ENCODE measurements at regions not wholly inside any gene's neighbourhood (a gene's known extent, or its start where the extent isn't known, plus 50 kb on each side); places are given as distances from the start of the nearest gene placed in this dataset.

DNA sequence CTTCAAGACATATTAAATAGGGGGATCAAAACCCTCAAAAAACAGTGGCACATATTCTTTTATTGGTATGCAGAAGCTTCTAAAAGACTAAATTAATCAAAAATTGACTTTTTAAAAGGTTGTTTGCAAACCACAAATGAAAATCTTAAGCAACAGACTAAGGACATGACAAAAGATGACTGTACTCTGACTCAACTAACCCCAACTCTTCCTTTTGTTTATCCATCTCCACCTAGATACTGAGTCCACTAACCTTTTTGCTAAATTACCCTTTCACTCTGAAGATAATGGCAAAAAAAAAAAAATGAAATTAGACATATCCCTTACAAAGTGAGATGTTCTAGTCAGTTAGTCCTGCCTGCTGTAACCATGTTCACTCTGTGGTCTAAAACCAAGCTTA lies 91.6 kb upstream of the NLRP2B start:
- TF ChIP-seq, protein P1, sequence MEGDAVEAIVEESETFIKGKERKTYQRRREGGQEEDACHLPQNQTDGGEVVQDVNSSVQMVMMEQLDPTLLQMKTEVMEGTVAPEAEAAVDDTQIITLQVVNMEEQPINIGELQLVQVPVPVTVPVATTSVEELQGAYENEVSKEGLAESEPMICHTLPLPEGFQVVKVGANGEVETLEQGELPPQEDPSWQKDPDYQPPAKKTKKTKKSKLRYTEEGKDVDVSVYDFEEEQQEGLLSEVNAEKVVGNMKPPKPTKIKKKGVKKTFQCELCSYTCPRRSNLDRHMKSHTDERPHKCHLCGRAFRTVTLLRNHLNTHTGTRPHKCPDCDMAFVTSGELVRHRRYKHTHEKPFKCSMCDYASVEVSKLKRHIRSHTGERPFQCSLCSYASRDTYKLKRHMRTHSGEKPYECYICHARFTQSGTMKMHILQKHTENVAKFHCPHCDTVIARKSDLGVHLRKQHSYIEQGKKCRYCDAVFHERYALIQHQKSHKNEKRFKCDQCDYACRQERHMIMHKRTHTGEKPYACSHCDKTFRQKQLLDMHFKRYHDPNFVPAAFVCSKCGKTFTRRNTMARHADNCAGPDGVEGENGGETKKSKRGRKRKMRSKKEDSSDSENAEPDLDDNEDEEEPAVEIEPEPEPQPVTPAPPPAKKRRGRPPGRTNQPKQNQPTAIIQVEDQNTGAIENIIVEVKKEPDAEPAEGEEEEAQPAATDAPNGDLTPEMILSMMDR (IDR thresholded peaks at IDR 0.05; ENCODE audit: control insufficient read depth, insufficient read depth, low read depth, low read length, missing control alignments), result no peak
- H3K4me3 ChIP-seq (ENCODE audit: control insufficient read depth, low read depth, low read length), result no peak overlapping the region
- no peak for DNase-seq (ENCODE audit: low read depth)

DNA sequence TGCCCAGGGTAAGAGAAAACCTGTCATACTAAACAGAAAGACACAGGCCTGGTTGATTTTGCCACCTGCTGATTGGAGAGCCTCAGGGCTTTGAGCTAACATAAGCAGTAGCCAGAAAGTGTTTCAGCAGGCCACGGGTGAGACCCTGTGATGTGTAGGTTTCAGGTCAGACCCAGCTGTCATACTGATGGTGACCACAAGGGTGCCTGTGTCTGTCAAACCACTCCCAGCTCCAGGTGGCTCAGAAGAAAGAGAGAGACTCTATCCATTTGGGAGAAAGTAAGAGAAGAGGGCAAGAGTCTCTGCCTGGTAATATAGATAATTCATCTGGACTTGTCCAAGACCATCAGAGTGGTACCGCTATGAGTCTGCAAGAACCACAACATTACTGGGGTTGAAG lies 72.8 kb upstream of the NLRP2B start:
- TF ChIP-seq, protein P1 (IDR thresholded peaks at IDR 0.05; ENCODE audit: control insufficient read depth, insufficient read depth, low read depth, low read length, missing control alignments), result no peak
- H3K4me3 ChIP-seq (ENCODE audit: control insufficient read depth, low read depth, low read length), result no peak overlapping the region
- no peak for DNase-seq (ENCODE audit: low read depth)

DNA sequence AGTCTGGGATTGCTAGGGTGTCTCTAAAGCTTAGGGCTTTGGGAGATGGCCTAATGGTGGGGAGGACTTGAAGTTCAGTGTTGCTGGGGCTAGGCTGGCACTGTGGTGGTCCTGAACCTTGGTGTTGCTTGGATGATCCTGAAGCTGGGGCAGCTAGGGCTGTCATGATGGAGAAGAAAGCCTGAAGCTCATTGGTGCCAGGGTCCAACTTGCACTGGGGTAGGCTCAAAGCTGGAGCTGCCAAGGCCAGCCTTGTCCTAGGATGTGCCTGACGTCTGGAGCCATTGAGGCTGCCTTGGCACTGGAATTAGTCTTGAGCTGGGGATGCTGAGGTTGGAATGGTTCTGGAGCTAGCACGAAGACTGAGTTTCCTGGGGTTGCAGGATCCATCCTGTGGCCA lies 61.0 kb upstream of the NLRP2B start:
- no peak for DNase-seq (ENCODE audit: low read depth)
- TF ChIP-seq, protein P1 (IDR thresholded peaks at IDR 0.05; ENCODE audit: control insufficient read depth, insufficient read depth, low read depth, low read length, missing control alignments), result no peak
- no peak overlapping the region for H3K4me3 ChIP-seq (ENCODE audit: control insufficient read depth, low read depth, low read length)

DNA sequence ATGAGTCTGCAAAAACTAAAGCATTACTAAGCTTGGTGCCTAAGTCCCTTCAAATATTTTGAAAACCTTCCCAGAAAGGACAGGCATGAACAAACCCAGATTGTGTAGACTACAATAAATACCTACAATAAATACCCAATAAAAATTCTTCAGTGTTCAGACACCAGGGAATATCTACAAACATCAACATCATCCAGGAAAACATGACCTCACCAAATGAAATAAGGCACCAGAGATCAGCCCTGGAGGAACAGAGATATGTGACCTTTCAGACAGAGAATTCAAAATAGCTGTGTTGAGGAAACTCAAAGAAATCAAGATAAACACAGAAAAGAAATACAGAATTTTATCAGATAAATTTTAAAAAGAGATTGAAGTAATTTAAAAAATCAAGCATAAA lies 57.8 kb upstream of the NLRP2B start:
- TF ChIP-seq, protein P1 (IDR thresholded peaks at IDR 0.05; ENCODE audit: control insufficient read depth, insufficient read depth, low read depth, low read length, missing control alignments), result no peak

More for the DNA sequence above, 57.8 kb upstream of the NLRP2B start:
- no peak for DNase-seq (ENCODE audit: low read depth)
- no peak overlapping the region for H3K4me3 ChIP-seq (ENCODE audit: control insufficient read depth, low read depth, low read length)
